Neural cell (in vitro differentiated cells): ENCODE measurements at regions not wholly inside any gene's neighbourhood (a gene's known extent, or its start where the extent isn't known, plus 50 kb on each side); places are given as distances from the start of the nearest gene placed in this dataset.

ENCODE experiments used
- H2AFZ ChIP-seq: fragments of 200-600, 300-800 bp; sonication (generic), shearing (Covaris generic); 2 replicates; pipeline ENCODE4 v1.6.0; 2014; ENCODE audit warnings: low read depth, mild to moderate bottlenecking, antibody characterized with exemption, low read length, moderate library complexity
- H3F3A ChIP-seq: fragments of 200-600 bp; shearing (Covaris generic); 2 replicates; pipeline ENCODE4 v1.6.1; 2016; ENCODE audit warnings: mild to moderate bottlenecking, moderate library complexity, mixed read lengths, antibody characterized with exemption, low read length; ENCODE audit not compliant: insufficient read depth, poor library complexity, severe bottlenecking
- H3K27ac ChIP-seq: fragments of 200-600, 300-800 bp; sonication (generic), shearing (Covaris generic); 2 replicates; pipeline ENCODE4 v1.5.1; 2014; ENCODE audit warnings: mild to moderate bottlenecking, low read length, moderate library complexity
- H3K27me3 ChIP-seq: fragments of 300-800, 200-600 bp; sonication (generic), shearing (Covaris generic); 2 replicates; pipeline ENCODE4 v1.6.0; 2014; ENCODE audit warnings: mild to moderate bottlenecking, low read depth, low read length, moderate library complexity; ENCODE audit not compliant: insufficient read depth
- H3K36me3 ChIP-seq: fragments of 300-800, 200-600 bp; sonication (generic), shearing (Covaris generic); 2 replicates; pipeline ENCODE4 v1.5.1; 2014; ENCODE audit warnings: mild to moderate bottlenecking, antibody characterized with exemption, low read length, moderate library complexity; ENCODE audit not compliant: insufficient read depth
- H3K4me2 ChIP-seq: fragments of 300-800, 200-600 bp; sonication (generic), shearing (Covaris generic); 2 replicates; pipeline ENCODE4 v1.6.0; 2014; ENCODE audit warnings: mild to moderate bottlenecking, low read length
- H3K4me3 ChIP-seq: fragments of 300-800, 200-600 bp; sonication (generic), shearing (Covaris generic); 2 replicates; pipeline ENCODE4 v1.5.1; 2014; ENCODE audit warnings: mild to moderate bottlenecking, low read length, moderate library complexity
- H3K79me2 ChIP-seq: fragments of 200-600 bp; shearing (Covaris generic); replicated peaks from 2 replicates; pipeline ENCODE4 v1.6.0; 2014; ENCODE audit warnings: mild to moderate bottlenecking, low read length, moderate library complexity; ENCODE audit not compliant: insufficient read depth
- H3K9ac ChIP-seq: fragments of 300-800, 200-600 bp; sonication (generic), shearing (Covaris generic); 2 replicates; pipeline ENCODE4 v1.6.1; 2016; ENCODE audit warnings: mild to moderate bottlenecking, low read length, mixed read lengths
- H3K9me2 ChIP-seq: fragments of 200-600 bp; shearing (Covaris generic); 2 replicates; pipeline ENCODE4 v1.6.1; 2016; ENCODE audit warnings: mild to moderate bottlenecking, low read length, mixed read lengths; ENCODE audit not compliant: insufficient read depth
- H3K9me3 ChIP-seq: fragments of 200-600, 300-800 bp; sonication (generic), shearing (Covaris generic); 2 replicates; pipeline ENCODE4 v1.6.1; 2016; ENCODE audit warnings: mild to moderate bottlenecking, mixed run types, low read length, moderate library complexity, mixed read lengths
- H4K20me1 ChIP-seq: fragments of 200-600 bp; shearing (Covaris generic); 2 replicates; pipeline ENCODE4 v1.6.1; 2016; ENCODE audit warnings: mild to moderate bottlenecking, mixed run types; ENCODE audit not compliant: insufficient read depth
- CTCF ChIP-seq: fragments of 450-650 bp; IDR thresholded peaks from 2 replicates; pipeline ENCODE4 v1.5.1; 2014; ENCODE audit warnings: antibody characterized with exemption, mild to moderate bottlenecking, moderate library complexity; ENCODE audit not compliant: poor library complexity, severe bottlenecking
- EP300 ChIP-seq: fragments of 450-650 bp; conservative IDR thresholded peaks from 2 replicates; pipeline ENCODE4 v1.6.1; 2014; ENCODE audit warnings: antibody characterized with exemption, mild to moderate bottlenecking, moderate library complexity; ENCODE audit not compliant: poor library complexity, severe bottlenecking
- EZH2 ChIP-seq: fragments of 200-600, 300-800 bp; shearing (Covaris generic), sonication (generic); IDR thresholded peaks from 2 replicates; pipeline ENCODE4 v1.6.1; 2014; ENCODE audit warnings: antibody characterized with exemption, low read length, borderline replicate concordance, mild to moderate bottlenecking; ENCODE audit not compliant: insufficient read depth, poor library complexity, severe bottlenecking
- MXI1 ChIP-seq: fragments of 450-650 bp; conservative IDR thresholded peaks from 2 replicates; pipeline ENCODE4 v1.6.1; 2014; ENCODE audit warnings: antibody characterized with exemption, mild to moderate bottlenecking; ENCODE audit not compliant: poor library complexity, severe bottlenecking
- POLR2AphosphoS5 ChIP-seq: IDR thresholded peaks from 2 replicates; pipeline ENCODE4 v1.6.1; 2012
- RAD21 ChIP-seq: fragments of 450-650 bp; conservative IDR thresholded peaks from 2 replicates; pipeline ENCODE4 v1.6.1; 2014; ENCODE audit warnings: antibody characterized with exemption, mild to moderate bottlenecking, moderate library complexity
- REST ChIP-seq: IDR thresholded peaks from 2 replicates; pipeline ENCODE4 v1.6.1; 2012; ENCODE audit warnings: borderline replicate concordance
- SMC3 ChIP-seq: fragments of 450-650 bp; conservative IDR thresholded peaks from 2 replicates; pipeline ENCODE4 v1.6.1; 2014; ENCODE audit warnings: antibody characterized with exemption, mild to moderate bottlenecking, moderate library complexity; ENCODE audit not compliant: poor library complexity
- TAF1 ChIP-seq: IDR thresholded peaks from 2 replicates; pipeline ENCODE4 v1.6.1; 2012; ENCODE audit warnings: low read depth

- no peaks in the 10 kb centered on the region for H3K9me3 ChIP-seq
- no peaks in the 10 kb centered on the region for H3K27me3 ChIP-seq
- H3F3A ChIP-seq, result no peaks in the 10 kb centered on the region
- H3K79me2 ChIP-seq, result no peaks in the 10 kb centered on the region
- no peaks in the 10 kb centered on the region for H3K9me2 ChIP-seq
- no peak overlapping the region for H3K4me2 ChIP-seq
- H3K4me3 ChIP-seq, result no peak overlapping the region
- H3K27ac ChIP-seq, result no peak overlapping the region
- no peak overlapping the region for H2AFZ ChIP-seq
- H4K20me1 ChIP-seq, result no peaks in the 10 kb centered on the region
- H3K36me3 ChIP-seq, result no peaks in the 10 kb centered on the region
- TF ChIP-seq CTCF (no peak), TAF1 (no peak), SMC3 (no peak), EZH2 (no peak), REST (no peak), POLR2AphosphoS5 (no peak), RAD21 (no peak), EP300 (no peak), MXI1 (no peak)
- no peak overlapping the region for H3K9ac ChIP-seq
Measured at GRCh38 chr3:188076176-188076575, 77.8 kb upstream of the LPP start.

GRCh38 chr3:188077160-188077799 is 76.7 kb upstream of the LPP start:
- Histone ChIP-seq H3K9me3 (no peaks in the 10 kb centered on the region), H3F3A (no peaks in the 10 kb centered on the region), H3K9me2 (no peaks in the 10 kb centered on the region), H3K36me3 (no peaks in the 10 kb centered on the region), H2AFZ (no peak overlapping the region), H4K20me1 (no peaks in the 10 kb centered on the region), H3K4me2 (no peak overlapping the region), H3K79me2 (no peaks in the 10 kb centered on the region), H3K9ac (no peak overlapping the region), H3K4me3 (no peak overlapping the region), H3K27ac (no peak overlapping the region), H3K27me3 (no peaks in the 10 kb centered on the region)
- TF ChIP-seq SMC3, result no peak
- TF ChIP-seq RAD21, result no peak
- no peak for TF ChIP-seq REST
- TF ChIP-seq TAF1, result no peak
- TF ChIP-seq EZH2, result no peak
- no peak for TF ChIP-seq MXI1
- no peak for TF ChIP-seq CTCF
- TF ChIP-seq EP300, result no peak
- TF ChIP-seq POLR2AphosphoS5, result no peak
